Astrocyte (in vitro differentiated cells and primary cell): ENCODE measurements at regions not wholly inside any gene's neighbourhood (a gene's known extent, or its start where the extent isn't known, plus 50 kb on each side); places are given as distances from the start of the nearest gene placed in this dataset.

Experiments
- DNase-seq: peaks from one replicate; pipeline ENCODE4 v3.0.0-alpha.2; 2010; ENCODE audit warnings: low read depth
- FAIRE-seq: peaks from 2 replicates; lab custom pipeline; 2011; peaks lifted over from hg19 to GRCh38; lab: Jason Lieb, UNC
- H2AFZ ChIP-seq: 2 replicates; pipeline ENCODE4 v1.6.0; 2012; ENCODE audit warnings: low read depth, low read length, inconsistent platforms
- H3K27ac ChIP-seq: 2 replicates; pipeline ENCODE4 v1.5.1; 2011; ENCODE audit warnings: low read depth, low read length, inconsistent platforms
- H3K27me3 ChIP-seq: 2 replicates; pipeline ENCODE4 v1.6.0; 2011; ENCODE audit warnings: low read length, inconsistent platforms; ENCODE audit not compliant: insufficient read depth
- H3K36me3 ChIP-seq: 2 replicates; pipeline ENCODE4 v1.5.1; 2011; ENCODE audit warnings: low read length, inconsistent platforms; ENCODE audit not compliant: insufficient read depth
- H3K4me1 ChIP-seq: 2 replicates; pipeline ENCODE4 v1.5.1; 2011; ENCODE audit warnings: low read length, inconsistent platforms; ENCODE audit not compliant: insufficient read depth
- H3K4me2 ChIP-seq: 2 replicates; pipeline ENCODE4 v1.6.0; 2012; ENCODE audit warnings: low read length, inconsistent platforms
- H3K4me3 ChIP-seq: 2 replicates; pipeline ENCODE4 v1.5.1; 2011; ENCODE audit warnings: low read depth, mild to moderate bottlenecking, low read length, inconsistent platforms; ENCODE audit not compliant: insufficient read depth
- H3K79me2 ChIP-seq: 2 replicates; pipeline ENCODE4 v1.6.0; 2012; ENCODE audit warnings: mild to moderate bottlenecking, low read length, inconsistent platforms; ENCODE audit not compliant: insufficient read depth
- H3K9ac ChIP-seq: 2 replicates; pipeline ENCODE4 v1.6.0; 2012; ENCODE audit warnings: mild to moderate bottlenecking, low read length, inconsistent platforms
- H3K9me3 ChIP-seq: 2 replicates; pipeline ENCODE4 v1.5.1; 2012; ENCODE audit warnings: low read depth, mild to moderate bottlenecking, low read length, inconsistent platforms; ENCODE audit not compliant: insufficient read depth
- H4K20me1 ChIP-seq: 2 replicates; pipeline ENCODE4 v1.6.0; 2012; ENCODE audit warnings: low read length, inconsistent platforms; ENCODE audit not compliant: insufficient read depth
- H3K27ac Mint-ChIP-seq: one replicate; pipeline ENCODE4 v1.8.0; 2021; ENCODE audit warnings: mild to moderate bottlenecking, mixed read lengths; ENCODE audit not compliant: unreplicated experiment
- H3K27me3 Mint-ChIP-seq: one replicate; pipeline ENCODE4 v1.8.0; 2021; ENCODE audit warnings: low read depth, mixed read lengths; ENCODE audit not compliant: unreplicated experiment
- H3K36me3 Mint-ChIP-seq: one replicate; pipeline ENCODE4 v1.8.0; 2021; ENCODE audit warnings: low read depth, mixed read lengths; ENCODE audit not compliant: unreplicated experiment
- H3K4me1 Mint-ChIP-seq: one replicate; pipeline ENCODE4 v1.8.0; 2021; ENCODE audit warnings: low read depth, mixed read lengths; ENCODE audit not compliant: unreplicated experiment
- H3K4me3 Mint-ChIP-seq: one replicate; pipeline ENCODE4 v1.8.0; 2021; ENCODE audit warnings: mild to moderate bottlenecking, moderate library complexity, mixed read lengths; ENCODE audit not compliant: unreplicated experiment
- H3K9me3 Mint-ChIP-seq: one replicate; pipeline ENCODE4 v1.8.0; 2021; ENCODE audit warnings: mild to moderate bottlenecking, mixed read lengths; ENCODE audit not compliant: unreplicated experiment
- EZH2 ChIP-seq: IDR thresholded peaks from 2 replicates; pipeline ENCODE4 v1.6.1; 2012; ENCODE audit warnings: mild to moderate bottlenecking, low read length, inconsistent platforms; ENCODE audit not compliant: insufficient read depth
- TF ChIP-seq, protein P1 (sequence below): IDR thresholded peaks from 2 replicates; pipeline ENCODE4 v1.5.1; 2011; ENCODE audit warnings: low read depth, mild to moderate bottlenecking, inconsistent platforms, low read length, moderate library complexity; ENCODE audit not compliant: insufficient read depth

DNA sequence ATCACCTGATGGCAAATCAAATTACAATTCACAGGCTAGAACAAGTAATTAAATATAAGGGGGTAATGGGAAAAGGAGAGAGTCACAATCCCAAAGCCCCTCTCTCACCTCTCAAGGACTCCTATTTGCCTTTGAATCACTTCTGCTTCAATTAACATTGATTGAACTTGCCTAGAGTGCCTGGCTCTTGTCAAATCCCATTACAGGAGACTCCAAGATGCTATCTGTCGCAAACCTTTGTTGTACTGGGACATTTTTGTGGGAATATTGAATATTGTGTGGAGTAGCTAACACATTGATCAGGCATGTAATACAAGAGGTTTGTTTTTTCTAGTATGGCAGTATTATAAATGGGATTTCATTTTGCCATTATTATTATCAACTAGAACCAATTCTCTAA, 412.8 kb upstream of the AZI2 start:
- Histone ChIP-seq H3K4me2 (no peak overlapping the region), H3K27me3 (no peaks in the 10 kb centered on the region), H3K9ac (no peak overlapping the region)

DNA sequence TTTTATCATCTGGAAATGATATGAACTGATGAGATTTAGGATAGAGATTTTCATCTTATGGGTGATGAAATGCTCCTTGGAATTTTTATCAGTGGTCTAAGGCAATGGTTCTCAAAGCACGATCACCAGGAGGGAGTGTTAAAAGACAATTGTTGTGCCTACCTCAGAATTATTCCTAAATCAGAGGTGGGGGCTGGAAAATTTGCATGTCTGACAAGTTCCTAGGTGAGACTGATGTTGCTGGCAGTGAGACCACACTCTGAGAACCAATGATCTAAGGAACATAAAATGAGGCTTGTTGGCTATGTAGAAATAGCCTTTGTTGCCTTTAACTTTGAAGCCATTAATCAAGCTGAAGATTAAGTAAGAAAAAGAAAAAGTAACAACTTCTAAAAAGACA, 416.6 kb upstream of the AZI2 start:
- H3K27ac Mint-ChIP-seq: no peak overlapping the region
- Histone ChIP-seq H3K9me3 (no peaks in the 10 kb centered on the region), H3K27ac (no peak overlapping the region), H2AFZ (no peak overlapping the region), H3K79me2 (no peaks in the 10 kb centered on the region), H3K4me2 (no peak overlapping the region), H3K36me3 (no peaks in the 10 kb centered on the region), H3K4me1 (no peaks in the 10 kb centered on the region), H3K27me3 (no peaks in the 10 kb centered on the region), H3K9ac (no peak overlapping the region), H4K20me1 (no peaks in the 10 kb centered on the region), H3K4me3 (no peak overlapping the region)
- no peak overlapping the region for H3K4me3 Mint-ChIP-seq
- DNase-seq (no peak), FAIRE-seq (no peak)
- no peaks in the 10 kb centered on the region for H3K36me3 Mint-ChIP-seq
- no peaks in the 10 kb centered on the region for H3K9me3 Mint-ChIP-seq
- no peaks in the 10 kb centered on the region for H3K27me3 Mint-ChIP-seq
- TF ChIP-seq EZH2: no peak
- TF ChIP-seq, protein P1, sequence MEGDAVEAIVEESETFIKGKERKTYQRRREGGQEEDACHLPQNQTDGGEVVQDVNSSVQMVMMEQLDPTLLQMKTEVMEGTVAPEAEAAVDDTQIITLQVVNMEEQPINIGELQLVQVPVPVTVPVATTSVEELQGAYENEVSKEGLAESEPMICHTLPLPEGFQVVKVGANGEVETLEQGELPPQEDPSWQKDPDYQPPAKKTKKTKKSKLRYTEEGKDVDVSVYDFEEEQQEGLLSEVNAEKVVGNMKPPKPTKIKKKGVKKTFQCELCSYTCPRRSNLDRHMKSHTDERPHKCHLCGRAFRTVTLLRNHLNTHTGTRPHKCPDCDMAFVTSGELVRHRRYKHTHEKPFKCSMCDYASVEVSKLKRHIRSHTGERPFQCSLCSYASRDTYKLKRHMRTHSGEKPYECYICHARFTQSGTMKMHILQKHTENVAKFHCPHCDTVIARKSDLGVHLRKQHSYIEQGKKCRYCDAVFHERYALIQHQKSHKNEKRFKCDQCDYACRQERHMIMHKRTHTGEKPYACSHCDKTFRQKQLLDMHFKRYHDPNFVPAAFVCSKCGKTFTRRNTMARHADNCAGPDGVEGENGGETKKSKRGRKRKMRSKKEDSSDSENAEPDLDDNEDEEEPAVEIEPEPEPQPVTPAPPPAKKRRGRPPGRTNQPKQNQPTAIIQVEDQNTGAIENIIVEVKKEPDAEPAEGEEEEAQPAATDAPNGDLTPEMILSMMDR: no peak
- no peaks in the 10 kb centered on the region for H3K4me1 Mint-ChIP-seq

More for the DNA sequence above, 412.8 kb upstream of the AZI2 start:
- no peaks in the 10 kb centered on the region for H3K79me2 ChIP-seq
- no peak for TF ChIP-seq EZH2
- TF ChIP-seq, protein P1: no peak
- no peaks in the 10 kb centered on the region for H3K9me3 Mint-ChIP-seq
- H3K9me3 ChIP-seq: no peaks in the 10 kb centered on the region
- FAIRE-seq: no peak
- H3K4me3 Mint-ChIP-seq: no peak overlapping the region
- no peak overlapping the region for H3K27ac ChIP-seq
- no peaks in the 10 kb centered on the region for H4K20me1 ChIP-seq
- H3K4me1 Mint-ChIP-seq: no peaks in the 10 kb centered on the region
- no peaks in the 10 kb centered on the region for H3K36me3 ChIP-seq
- no peak overlapping the region for H3K4me3 ChIP-seq
- H3K27ac Mint-ChIP-seq: no peak overlapping the region
- H2AFZ ChIP-seq: no peak overlapping the region
- H3K36me3 Mint-ChIP-seq: no peaks in the 10 kb centered on the region
- no peak for DNase-seq
- H3K27me3 Mint-ChIP-seq: no peaks in the 10 kb centered on the region
- H3K4me1 ChIP-seq: no peaks in the 10 kb centered on the region

DNA sequence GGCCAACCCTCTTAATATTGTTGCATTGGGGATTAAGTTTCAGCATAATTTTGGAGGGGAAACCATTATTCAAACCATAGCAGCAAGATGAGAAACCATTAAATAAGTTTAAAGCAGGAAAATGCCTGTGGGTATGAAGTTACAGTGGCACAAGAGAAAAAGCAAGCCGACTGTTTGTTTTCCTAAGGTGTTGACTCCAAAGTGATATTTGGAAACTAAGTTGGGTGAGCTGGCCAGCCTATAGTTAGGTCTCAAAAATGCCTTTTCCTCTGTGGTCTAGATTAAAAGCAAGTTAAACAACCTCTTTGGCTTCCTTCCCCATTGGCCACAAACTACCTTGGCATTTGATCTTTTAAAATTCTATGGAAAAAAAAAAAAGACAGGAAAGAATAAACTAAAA, 419.8 kb upstream of the AZI2 start:
- Mint-ChIP-seq H3K27ac (no peak overlapping the region), H3K4me3 (no peak overlapping the region), H3K9me3 (peaks cover 17% of the 10 kb centered on the region), H3K36me3 (no peaks in the 10 kb centered on the region), H3K4me1 (no peaks in the 10 kb centered on the region), H3K27me3 (no peaks in the 10 kb centered on the region)
- Histone ChIP-seq H3K36me3 (no peaks in the 10 kb centered on the region), H3K4me1 (no peaks in the 10 kb centered on the region), H3K4me3 (no peak overlapping the region), H3K27me3 (no peaks in the 10 kb centered on the region), H2AFZ (no peak overlapping the region), H4K20me1 (no peaks in the 10 kb centered on the region), H3K79me2 (no peaks in the 10 kb centered on the region), H3K9me3 (no peaks in the 10 kb centered on the region), H3K27ac (no peak overlapping the region), H3K9ac (no peak overlapping the region), H3K4me2 (no peak overlapping the region)
- DNase-seq (no peak), FAIRE-seq (no peak)
- TF ChIP-seq, protein P1: no peak
- no peak for TF ChIP-seq EZH2
